Neural cell (in vitro differentiated cells): ENCODE measurements at regions not wholly inside any gene's neighbourhood (a gene's known extent, or its start where the extent isn't known, plus 50 kb on each side); places are given as distances from the start of the nearest gene placed in this dataset.
A peak's percentile ranks its signal among the peaks of the same experiment; 100 is the strongest.

Source experiments
- H2AFZ ChIP-seq: fragments of 200-600, 300-800 bp; sonication (generic), shearing (Covaris generic); 2 replicates; pipeline ENCODE4 v1.6.0; 2014; ENCODE audit warnings: low read depth, mild to moderate bottlenecking, antibody characterized with exemption, low read length, moderate library complexity
- H3F3A ChIP-seq: fragments of 200-600 bp; shearing (Covaris generic); 2 replicates; pipeline ENCODE4 v1.6.1; 2016; ENCODE audit warnings: mild to moderate bottlenecking, moderate library complexity, mixed read lengths, antibody characterized with exemption, low read length; ENCODE audit not compliant: insufficient read depth, poor library complexity, severe bottlenecking
- H3K27ac ChIP-seq: fragments of 200-600, 300-800 bp; sonication (generic), shearing (Covaris generic); 2 replicates; pipeline ENCODE4 v1.5.1; 2014; ENCODE audit warnings: mild to moderate bottlenecking, low read length, moderate library complexity
- H3K27me3 ChIP-seq: fragments of 300-800, 200-600 bp; sonication (generic), shearing (Covaris generic); 2 replicates; pipeline ENCODE4 v1.6.0; 2014; ENCODE audit warnings: mild to moderate bottlenecking, low read depth, low read length, moderate library complexity; ENCODE audit not compliant: insufficient read depth
- H3K36me3 ChIP-seq: fragments of 300-800, 200-600 bp; sonication (generic), shearing (Covaris generic); 2 replicates; pipeline ENCODE4 v1.5.1; 2014; ENCODE audit warnings: mild to moderate bottlenecking, antibody characterized with exemption, low read length, moderate library complexity; ENCODE audit not compliant: insufficient read depth
- H3K4me2 ChIP-seq: fragments of 300-800, 200-600 bp; sonication (generic), shearing (Covaris generic); 2 replicates; pipeline ENCODE4 v1.6.0; 2014; ENCODE audit warnings: mild to moderate bottlenecking, low read length
- H3K4me3 ChIP-seq: fragments of 300-800, 200-600 bp; sonication (generic), shearing (Covaris generic); 2 replicates; pipeline ENCODE4 v1.5.1; 2014; ENCODE audit warnings: mild to moderate bottlenecking, low read length, moderate library complexity
- H3K79me2 ChIP-seq: fragments of 200-600 bp; shearing (Covaris generic); replicated peaks from 2 replicates; pipeline ENCODE4 v1.6.0; 2014; ENCODE audit warnings: mild to moderate bottlenecking, low read length, moderate library complexity; ENCODE audit not compliant: insufficient read depth
- H3K9ac ChIP-seq: fragments of 300-800, 200-600 bp; sonication (generic), shearing (Covaris generic); 2 replicates; pipeline ENCODE4 v1.6.1; 2016; ENCODE audit warnings: mild to moderate bottlenecking, low read length, mixed read lengths
- H3K9me2 ChIP-seq: fragments of 200-600 bp; shearing (Covaris generic); 2 replicates; pipeline ENCODE4 v1.6.1; 2016; ENCODE audit warnings: mild to moderate bottlenecking, low read length, mixed read lengths; ENCODE audit not compliant: insufficient read depth
- H3K9me3 ChIP-seq: fragments of 200-600, 300-800 bp; sonication (generic), shearing (Covaris generic); 2 replicates; pipeline ENCODE4 v1.6.1; 2016; ENCODE audit warnings: mild to moderate bottlenecking, mixed run types, low read length, moderate library complexity, mixed read lengths
- H4K20me1 ChIP-seq: fragments of 200-600 bp; shearing (Covaris generic); 2 replicates; pipeline ENCODE4 v1.6.1; 2016; ENCODE audit warnings: mild to moderate bottlenecking, mixed run types; ENCODE audit not compliant: insufficient read depth
- CTCF ChIP-seq: fragments of 450-650 bp; IDR thresholded peaks from 2 replicates; pipeline ENCODE4 v1.5.1; 2014; ENCODE audit warnings: antibody characterized with exemption, mild to moderate bottlenecking, moderate library complexity; ENCODE audit not compliant: poor library complexity, severe bottlenecking
- EP300 ChIP-seq: fragments of 450-650 bp; conservative IDR thresholded peaks from 2 replicates; pipeline ENCODE4 v1.6.1; 2014; ENCODE audit warnings: antibody characterized with exemption, mild to moderate bottlenecking, moderate library complexity; ENCODE audit not compliant: poor library complexity, severe bottlenecking
- EZH2 ChIP-seq: fragments of 200-600, 300-800 bp; shearing (Covaris generic), sonication (generic); IDR thresholded peaks from 2 replicates; pipeline ENCODE4 v1.6.1; 2014; ENCODE audit warnings: antibody characterized with exemption, low read length, borderline replicate concordance, mild to moderate bottlenecking; ENCODE audit not compliant: insufficient read depth, poor library complexity, severe bottlenecking
- MXI1 ChIP-seq: fragments of 450-650 bp; conservative IDR thresholded peaks from 2 replicates; pipeline ENCODE4 v1.6.1; 2014; ENCODE audit warnings: antibody characterized with exemption, mild to moderate bottlenecking; ENCODE audit not compliant: poor library complexity, severe bottlenecking
- POLR2AphosphoS5 ChIP-seq: IDR thresholded peaks from 2 replicates; pipeline ENCODE4 v1.6.1; 2012
- RAD21 ChIP-seq: fragments of 450-650 bp; conservative IDR thresholded peaks from 2 replicates; pipeline ENCODE4 v1.6.1; 2014; ENCODE audit warnings: antibody characterized with exemption, mild to moderate bottlenecking, moderate library complexity
- SMC3 ChIP-seq: fragments of 450-650 bp; conservative IDR thresholded peaks from 2 replicates; pipeline ENCODE4 v1.6.1; 2014; ENCODE audit warnings: antibody characterized with exemption, mild to moderate bottlenecking, moderate library complexity; ENCODE audit not compliant: poor library complexity
- TAF1 ChIP-seq: IDR thresholded peaks from 2 replicates; pipeline ENCODE4 v1.6.1; 2012; ENCODE audit warnings: low read depth
- TF ChIP-seq, protein P1 (sequence below): IDR thresholded peaks from 2 replicates; pipeline ENCODE4 v1.6.1; 2012; ENCODE audit warnings: borderline replicate concordance

DNA sequence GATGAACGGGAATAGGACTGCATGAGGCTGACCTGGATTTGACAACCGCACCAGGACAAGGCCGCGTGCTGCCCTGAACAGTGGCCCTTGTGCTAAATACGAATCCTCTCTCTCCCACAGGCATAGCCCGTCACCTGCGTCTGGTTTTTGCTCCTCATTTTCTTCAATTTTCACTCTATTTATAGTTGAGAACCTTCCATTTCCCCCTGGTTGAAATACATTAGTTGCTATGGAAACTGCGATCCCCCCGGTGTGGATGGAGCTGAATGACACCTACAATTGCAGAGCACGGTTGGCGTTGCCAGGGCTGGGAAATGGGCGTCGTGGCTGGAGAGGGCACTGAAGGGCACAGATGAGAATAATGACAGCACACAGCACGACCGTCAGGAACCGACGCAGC lies 158.6 kb upstream of the PITRM1 start:
- Histone ChIP-seq H2AFZ (no peak overlapping the region), H3K4me3 (peak overlapping the region; percentile 46), H4K20me1 (no peaks in the 10 kb centered on the region), H3K9ac (peak overlapping the region; percentile 71), H3F3A (peaks cover 6% of the 10 kb centered on the region), H3K27me3 (no peaks in the 10 kb centered on the region), H3K4me2 (peak overlapping the region; percentile 68), H3K9me2 (no peaks in the 10 kb centered on the region), H3K9me3 (no peaks in the 10 kb centered on the region), H3K27ac (peak overlapping the region; percentile 99), H3K79me2 (no peaks in the 10 kb centered on the region), H3K36me3 (no peaks in the 10 kb centered on the region)
- TF ChIP-seq MXI1 (peak; percentile 48), RAD21 (peak; percentile 55), TAF1 (no peak), POLR2AphosphoS5 (peak; percentile 82), EP300 (peak; percentile 95), EZH2 (no peak), SMC3 (peak; percentile 56), CTCF (peak; percentile 21)
- TF ChIP-seq, protein P1, sequence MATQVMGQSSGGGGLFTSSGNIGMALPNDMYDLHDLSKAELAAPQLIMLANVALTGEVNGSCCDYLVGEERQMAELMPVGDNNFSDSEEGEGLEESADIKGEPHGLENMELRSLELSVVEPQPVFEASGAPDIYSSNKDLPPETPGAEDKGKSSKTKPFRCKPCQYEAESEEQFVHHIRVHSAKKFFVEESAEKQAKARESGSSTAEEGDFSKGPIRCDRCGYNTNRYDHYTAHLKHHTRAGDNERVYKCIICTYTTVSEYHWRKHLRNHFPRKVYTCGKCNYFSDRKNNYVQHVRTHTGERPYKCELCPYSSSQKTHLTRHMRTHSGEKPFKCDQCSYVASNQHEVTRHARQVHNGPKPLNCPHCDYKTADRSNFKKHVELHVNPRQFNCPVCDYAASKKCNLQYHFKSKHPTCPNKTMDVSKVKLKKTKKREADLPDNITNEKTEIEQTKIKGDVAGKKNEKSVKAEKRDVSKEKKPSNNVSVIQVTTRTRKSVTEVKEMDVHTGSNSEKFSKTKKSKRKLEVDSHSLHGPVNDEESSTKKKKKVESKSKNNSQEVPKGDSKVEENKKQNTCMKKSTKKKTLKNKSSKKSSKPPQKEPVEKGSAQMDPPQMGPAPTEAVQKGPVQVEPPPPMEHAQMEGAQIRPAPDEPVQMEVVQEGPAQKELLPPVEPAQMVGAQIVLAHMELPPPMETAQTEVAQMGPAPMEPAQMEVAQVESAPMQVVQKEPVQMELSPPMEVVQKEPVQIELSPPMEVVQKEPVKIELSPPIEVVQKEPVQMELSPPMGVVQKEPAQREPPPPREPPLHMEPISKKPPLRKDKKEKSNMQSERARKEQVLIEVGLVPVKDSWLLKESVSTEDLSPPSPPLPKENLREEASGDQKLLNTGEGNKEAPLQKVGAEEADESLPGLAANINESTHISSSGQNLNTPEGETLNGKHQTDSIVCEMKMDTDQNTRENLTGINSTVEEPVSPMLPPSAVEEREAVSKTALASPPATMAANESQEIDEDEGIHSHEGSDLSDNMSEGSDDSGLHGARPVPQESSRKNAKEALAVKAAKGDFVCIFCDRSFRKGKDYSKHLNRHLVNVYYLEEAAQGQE, result peak; percentile 68

DNA sequence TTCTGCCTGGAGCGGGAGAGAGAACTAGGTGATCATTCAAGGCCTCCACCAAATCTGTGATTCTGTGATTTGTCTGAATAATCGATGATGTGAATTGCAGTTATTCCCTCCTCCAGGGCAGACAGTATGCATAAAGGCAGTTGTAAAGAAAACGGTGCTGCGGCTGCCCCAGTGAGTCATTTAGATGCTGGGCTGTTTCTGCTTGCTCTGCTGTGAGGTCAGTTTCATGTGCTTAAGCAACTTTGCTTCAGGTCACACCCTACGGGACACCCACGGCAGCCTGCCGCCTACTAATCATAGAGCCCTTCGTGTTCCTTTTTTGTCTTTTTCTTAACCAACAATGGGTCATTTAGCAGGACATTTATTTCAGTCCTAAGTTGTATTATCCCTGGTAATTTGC lies 158.1 kb upstream of the PITRM1 start:
- no peaks in the 10 kb centered on the region for H3K79me2 ChIP-seq
- no peaks in the 10 kb centered on the region for H3K27me3 ChIP-seq
- TF ChIP-seq POLR2AphosphoS5, result no peak
- no peak for TF ChIP-seq MXI1
- TF ChIP-seq TAF1, result no peak
- TF ChIP-seq EZH2, result no peak
- TF ChIP-seq, protein P1, result no peak
- TF ChIP-seq RAD21, result no peak
- TF ChIP-seq EP300, result no peak
- TF ChIP-seq SMC3, result no peak
- TF ChIP-seq CTCF, result no peak
- no peaks in the 10 kb centered on the region for H4K20me1 ChIP-seq
- no peaks in the 10 kb centered on the region for H3K9me3 ChIP-seq
- H3K27ac ChIP-seq, result peak overlapping the region; percentile 99
- peaks cover 6% of the 10 kb centered on the region for H3F3A ChIP-seq
- H3K4me2 ChIP-seq, result peak overlapping the region; percentile 68
- H2AFZ ChIP-seq, result no peak overlapping the region
- no peaks in the 10 kb centered on the region for H3K36me3 ChIP-seq
- H3K4me3 ChIP-seq, result peak overlapping the region; percentile 46
- H3K9ac ChIP-seq, result peak overlapping the region; percentile 71
- H3K9me2 ChIP-seq, result no peaks in the 10 kb centered on the region
